ENCODE measurements at regions not wholly inside any gene's neighbourhood (a gene's known extent, or its start where the extent isn't known, plus 50 kb on each side); places are given as distances from the start of the nearest gene placed in this dataset.

DNA sequence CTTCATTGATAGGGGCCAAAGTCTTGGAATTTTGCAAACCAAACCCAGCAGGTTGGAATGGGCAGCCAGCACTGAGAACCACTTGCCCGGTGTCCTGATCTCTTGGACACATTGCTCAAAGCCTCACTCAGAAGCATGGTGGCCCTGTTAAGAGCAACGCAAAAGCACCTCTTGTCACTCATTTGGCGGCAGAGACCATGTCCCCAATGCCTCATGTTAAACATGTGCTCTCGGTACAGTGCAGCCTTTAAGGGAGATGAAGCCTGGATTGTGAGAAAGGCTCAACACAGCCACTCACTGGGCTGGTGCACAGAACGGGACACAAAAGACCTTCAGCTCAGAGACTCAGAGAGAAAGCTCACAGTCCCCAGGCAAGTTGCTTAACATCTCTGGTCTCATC is 298.4 kb upstream of the PRDM1 start:
- no peak for DNase-seq

DNA sequence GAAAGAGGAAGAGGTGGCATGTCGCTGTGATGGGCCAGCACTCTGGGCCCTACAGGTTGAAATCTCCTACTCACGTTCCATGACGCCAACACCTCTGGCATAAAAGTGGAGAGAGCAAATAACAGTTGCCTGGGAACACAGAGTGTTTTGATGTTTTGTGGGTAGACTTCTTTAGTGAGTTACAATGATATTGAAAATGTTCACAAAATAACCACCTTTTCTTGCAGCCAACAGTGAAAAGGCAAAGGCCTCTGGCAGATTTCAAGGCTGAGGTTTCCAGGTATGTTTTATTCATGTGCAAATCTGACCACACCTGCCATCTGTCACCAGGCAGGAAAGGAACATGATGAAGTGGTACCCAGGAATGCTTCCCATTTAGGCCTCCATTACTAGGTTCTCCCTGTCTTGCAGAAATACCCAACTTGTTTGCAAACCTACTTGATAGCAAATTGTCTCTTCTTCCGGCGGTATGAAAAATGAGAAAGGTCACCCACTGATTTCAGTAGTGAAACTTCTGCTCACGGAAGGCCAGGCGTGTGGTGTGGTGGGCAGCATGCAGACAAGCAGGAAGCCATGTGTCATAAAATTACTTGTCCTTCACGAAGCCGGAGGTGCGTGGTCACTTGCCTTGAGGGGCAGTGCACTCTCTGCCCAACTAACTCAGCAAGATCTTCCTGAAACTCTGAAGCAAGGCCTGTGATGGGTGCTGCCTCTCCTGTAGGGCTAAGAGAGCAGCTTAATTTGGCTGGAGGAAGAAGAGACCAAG is 299.1 kb upstream of the PRDM1 start:
- DNase-seq: peak; percentile 36

DNA sequence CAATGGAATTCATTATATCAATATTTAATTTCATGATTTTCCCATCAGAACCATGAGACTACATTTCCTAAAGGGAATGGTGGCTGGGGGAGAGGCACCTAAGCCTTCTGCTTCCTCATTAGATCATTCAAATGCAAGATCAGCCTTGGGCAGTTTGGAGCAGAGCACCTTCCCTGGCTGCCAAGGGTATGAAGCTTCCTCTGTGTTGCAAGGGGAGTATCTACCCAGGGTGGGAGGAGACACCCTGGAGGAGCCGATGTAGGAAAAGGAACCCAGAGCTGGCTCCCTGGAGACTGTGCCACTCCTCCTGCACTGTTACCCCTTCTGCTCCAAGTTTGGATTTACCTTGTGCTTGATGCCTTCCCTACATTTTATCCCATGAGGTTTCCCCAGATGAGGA is 299.7 kb upstream of the PRDM1 start:
- DNase-seq: no peak

DNA sequence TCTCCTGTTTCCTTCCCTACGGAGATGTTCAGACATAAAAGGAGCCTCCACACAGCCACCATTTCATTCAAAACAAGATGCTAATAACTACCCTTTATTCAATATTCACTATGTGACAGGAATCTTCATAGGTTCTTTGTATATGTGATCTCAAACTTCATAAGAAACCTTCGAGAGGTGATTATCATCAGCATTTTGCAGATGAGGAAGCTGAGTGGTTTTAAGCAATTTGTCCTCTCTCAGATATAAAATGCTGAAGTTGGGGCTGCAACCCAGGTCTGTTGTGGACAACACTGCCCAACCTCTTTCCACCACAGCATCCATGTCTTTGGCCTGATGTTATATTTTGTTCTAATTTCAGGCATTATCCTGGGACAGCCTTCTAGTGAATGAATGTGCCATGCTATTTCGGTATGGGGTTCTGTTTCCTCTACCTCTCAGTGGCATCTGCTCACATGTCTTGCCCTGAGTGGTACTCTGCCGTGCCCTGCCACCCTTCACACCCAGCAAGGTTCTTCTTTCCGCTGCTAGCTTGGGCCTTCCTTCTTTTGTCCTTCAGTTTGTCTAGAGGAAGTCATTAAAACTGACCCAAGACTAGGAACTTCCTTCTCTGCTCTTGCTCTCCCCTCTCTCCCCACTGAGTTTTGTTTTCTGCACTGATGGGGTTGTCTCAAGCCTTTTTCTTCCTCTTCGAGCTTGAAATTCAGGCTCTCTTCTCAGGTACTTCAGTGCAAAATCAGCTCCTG is 300.9 kb upstream of the PRDM1 start:
- no peak for DNase-seq

DNA sequence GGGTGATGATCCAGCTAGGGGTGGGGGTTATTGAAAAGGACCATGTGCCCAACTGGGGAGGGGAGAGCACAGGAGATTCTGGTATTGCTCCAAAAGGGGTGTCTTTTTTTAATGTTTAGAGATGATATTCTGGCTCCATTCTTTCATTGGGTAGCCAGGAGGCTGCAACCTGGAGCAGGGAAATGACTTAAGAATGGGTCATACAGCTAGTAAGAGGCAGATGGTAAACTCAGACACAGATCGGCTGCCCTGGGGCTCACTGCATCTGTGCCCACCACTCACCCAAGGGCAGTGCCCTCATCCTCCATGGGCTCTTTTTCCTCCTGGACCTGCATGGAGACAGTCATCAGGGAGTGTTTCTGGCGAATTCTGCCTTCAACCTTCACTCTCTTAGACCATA is 302.0 kb upstream of the PRDM1 start:
- DNase-seq: no peak

DNA sequence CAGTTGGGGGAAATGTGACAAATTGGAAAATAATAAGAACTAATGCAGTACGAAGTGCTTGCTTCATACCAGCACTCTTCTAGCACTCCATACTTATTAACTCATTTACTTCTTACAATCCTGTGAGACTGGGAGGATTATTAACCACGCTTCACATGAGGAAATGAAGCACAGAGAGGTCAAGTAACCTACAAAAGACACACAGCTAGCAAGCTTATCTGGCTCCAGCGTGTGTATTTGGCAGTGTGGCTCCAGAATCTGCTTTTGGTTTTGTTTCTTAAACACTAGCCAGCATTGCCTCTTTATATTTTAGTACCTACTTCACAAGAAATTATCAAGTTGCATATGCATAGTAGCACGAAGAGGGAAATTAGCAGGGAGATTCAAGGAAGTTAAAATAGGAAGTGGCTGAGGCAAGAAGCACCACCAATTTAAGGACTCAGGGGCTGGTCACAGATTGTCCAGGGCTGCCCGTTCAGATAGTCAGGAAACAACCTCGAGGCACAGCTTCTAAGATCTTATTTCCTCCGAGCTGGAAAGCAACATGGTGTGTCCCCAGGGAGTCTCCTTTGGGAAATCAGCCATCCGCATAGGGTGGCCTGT is 302.7 kb upstream of the PRDM1 start:
- DNase-seq: no peak

DNA sequence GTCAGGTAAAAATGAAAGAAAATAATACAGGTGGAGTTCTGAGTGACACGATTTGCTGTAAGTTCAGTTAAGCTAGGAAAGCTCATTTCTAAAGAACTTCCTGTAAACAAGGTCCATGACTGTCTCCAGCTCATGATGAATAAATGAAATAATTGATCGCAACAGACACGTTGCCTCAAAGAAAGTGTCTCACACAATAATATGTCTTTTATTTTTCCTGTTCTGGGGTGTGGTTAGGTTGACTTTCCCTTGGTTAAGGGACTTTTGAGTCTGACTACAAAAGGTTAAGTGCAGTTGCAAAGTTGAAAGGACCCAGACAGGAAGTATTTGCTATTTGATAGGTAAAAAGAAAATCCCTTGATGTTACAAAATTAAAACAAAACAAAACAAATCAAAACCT is 304.2 kb upstream of the PRDM1 start:
- no peak for DNase-seq

DNA sequence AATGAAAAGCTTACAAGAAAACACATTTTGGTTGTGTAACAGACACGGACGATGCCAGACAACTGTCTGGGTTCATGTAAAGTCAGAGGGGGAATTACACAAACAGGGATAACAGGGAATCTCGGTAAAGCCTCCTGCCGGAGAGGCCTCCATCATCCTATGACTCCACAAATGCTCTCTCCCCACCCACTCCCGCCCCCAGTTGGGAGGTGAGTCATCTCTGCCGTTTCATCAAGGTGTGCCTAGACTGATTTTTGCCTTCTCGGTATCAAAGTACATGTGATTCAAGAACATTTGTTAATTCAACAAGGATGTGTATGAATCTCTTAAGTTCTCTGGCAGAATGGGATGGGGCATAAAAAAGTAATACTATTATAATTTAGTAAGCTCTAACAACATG is 304.9 kb upstream of the PRDM1 start:
- peak; percentile 55 for DNase-seq

DNA sequence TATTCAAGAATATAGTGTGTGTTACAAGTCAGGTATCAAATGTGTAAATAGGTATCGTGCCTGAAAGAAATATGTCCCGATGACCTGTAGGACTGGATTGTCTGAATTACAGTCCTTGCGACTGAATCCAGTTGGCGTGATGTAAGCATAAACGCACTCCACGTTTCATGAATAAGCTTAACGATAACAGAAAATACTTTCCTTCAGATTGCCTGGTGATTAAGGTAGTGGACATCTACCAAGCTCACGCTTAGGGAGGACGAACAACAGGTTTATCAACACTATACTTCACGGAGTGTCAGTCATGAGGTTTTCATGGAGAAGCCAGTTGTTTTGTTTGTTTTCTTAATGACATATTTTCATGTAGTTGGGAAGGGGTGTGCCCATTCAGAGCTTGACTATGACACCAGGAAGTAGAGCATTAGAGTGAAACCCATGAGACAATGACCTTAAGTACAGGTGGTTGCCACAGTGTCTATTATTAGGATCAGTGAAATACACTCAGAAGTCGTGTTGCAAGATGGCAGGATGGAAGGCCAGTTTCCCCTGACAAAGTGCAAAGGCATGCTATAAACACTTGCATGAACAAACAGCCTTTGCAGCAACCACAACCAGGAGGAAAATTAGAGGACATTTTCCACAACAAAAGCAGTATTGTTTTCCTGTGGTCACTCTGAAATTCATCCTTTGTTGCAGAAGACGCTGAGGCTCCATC is 305.8 kb upstream of the PRDM1 start:
- no peak for DNase-seq

DNA sequence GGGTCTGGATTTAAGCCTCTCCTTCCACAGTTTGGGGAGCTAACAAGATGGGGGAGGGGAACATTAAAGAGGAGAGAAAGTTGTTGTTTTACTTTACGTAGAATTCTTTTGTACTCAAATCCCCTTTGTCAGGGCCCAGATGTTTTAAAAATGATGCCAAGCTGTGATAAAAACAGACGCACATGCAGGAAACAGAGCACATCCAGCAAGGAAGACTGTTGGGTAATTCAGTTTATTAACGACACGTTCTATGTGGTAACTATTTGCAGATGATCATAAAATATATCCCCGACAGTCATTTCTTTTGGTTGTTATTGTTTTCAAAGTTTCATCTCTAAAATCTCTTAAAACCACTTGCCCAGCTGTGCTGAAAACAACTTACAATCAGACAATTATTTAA is 307.0 kb upstream of the PRDM1 start:
- no peak for DNase-seq

DNA sequence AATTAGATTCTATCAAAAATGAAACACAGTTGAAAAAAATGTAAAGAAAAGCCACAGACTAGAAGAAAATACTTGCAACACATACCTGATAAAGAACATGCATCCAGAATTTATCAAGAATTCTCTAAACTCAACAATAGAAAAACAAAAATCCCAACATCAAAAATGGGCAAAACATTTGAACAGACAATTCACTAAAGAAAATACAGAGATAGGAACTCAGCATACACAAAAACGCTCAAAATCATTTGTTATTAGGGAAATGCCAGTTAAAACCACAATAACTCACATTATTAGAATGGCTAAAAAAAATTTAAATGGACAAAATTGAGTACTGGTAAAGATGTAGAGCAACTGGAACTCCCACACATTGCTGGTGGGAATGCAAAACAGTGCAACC is 311.0 kb upstream of the PRDM1 start:
- DNase-seq: no peak

DNA sequence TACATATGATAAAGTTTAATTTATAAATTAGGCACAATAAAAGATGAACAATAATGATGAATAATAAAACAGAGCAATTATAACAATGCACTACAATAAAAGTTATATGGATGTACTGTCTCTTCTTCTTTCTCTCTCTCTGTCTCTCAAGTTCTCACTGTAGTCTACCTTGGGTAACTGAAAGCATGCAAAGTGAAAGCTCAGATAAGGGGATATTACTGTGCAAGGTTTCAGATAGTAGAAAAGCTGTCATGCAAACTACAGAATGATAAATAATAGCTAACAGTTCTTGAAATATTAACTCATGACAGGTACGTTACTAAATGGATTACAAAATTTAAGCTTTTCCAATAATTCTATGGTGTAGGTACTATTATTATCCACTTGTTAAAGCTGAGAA is 311.9 kb upstream of the PRDM1 start:
- no peak for DNase-seq

DNA sequence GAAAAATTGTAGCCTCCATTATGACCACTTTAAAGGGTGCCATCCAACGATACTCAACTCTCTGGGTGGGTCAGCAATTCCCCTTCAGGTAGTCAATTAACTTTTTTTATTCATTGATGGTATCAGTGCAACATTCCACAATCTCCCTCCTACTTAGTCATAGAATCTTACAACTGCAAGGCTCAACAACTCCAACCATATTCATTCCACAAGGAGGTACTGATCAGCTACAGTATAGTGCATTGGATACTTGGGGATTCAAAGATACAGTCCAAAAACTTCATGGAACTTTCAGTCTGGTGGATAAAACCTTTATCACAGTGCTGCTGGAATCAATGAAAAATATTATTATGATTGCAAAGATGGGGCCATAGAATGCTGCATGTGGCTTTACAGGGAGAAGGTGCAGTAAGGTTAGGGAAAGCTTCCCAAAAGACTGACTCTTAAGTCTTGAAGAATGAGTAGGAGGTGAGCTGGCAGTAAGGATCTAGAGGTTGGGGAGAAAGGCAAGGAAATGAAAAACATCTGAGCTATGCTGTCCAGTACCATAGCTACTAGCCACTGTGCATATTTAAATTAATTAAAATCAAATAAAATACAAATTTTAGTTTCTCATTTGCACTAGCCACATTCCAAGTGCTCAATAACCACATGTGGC is 314.7 kb upstream of the PRDM1 start:
- DNase-seq: no peak

DNA sequence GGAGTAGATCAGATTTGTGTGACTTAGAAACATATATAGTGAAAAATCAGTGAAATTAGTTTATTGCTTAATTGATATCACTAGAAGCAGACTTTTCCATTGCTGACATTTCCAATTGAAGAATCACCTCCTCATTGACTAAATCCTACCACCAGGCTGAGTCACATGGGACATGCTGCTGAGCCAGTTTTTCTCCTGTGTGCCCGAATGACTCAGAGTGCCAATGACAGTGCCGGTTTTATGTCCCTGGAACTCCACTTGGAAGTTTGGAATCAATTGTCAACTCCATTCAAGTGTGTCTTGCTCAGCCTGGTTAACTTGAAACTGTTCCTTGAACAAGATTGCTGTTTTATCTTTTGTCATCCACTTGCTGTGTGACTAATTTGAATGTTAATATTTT is 316.1 kb upstream of the PRDM1 start:
- DNase-seq: no peak

DNA sequence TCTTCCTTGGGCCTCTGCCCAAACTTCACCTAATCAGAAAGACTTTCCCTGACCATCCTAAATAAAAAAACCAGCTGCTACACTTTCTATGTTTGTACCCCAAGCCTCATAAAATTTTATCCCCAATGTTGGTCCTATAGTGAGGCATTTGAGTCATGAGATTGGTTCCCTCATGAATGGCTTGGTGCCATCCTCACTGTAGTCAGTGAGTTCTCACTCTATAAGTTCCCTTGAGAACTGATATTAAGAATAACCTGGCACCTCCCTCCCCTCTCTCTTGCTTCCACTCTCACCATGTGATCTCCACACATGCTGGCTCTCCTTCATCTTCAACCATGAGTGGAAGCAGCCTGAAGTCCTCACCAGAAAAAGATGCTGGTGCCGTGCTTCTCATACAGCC is 316.9 kb upstream of the PRDM1 start:
- no peak for DNase-seq

DNA sequence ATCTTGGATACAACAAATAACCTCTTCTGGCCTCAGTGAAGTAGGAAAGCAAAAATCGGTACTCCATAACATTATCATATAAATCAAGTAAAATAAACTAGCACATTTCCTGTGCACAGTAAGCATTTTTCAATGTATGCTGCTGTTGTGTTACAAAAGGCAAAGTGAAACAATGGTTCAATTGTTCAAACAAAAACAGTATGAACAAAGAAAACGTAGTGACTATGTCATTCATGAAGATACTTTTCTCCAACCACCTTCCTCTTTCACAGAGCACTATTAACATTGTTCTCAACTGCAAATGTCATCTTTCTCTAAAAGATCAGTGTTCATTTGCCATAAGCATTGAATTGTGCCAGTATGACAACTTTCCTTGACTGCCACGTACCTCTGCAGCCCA is 318.6 kb upstream of the PRDM1 start:
- DNase-seq: no peak

DNA sequence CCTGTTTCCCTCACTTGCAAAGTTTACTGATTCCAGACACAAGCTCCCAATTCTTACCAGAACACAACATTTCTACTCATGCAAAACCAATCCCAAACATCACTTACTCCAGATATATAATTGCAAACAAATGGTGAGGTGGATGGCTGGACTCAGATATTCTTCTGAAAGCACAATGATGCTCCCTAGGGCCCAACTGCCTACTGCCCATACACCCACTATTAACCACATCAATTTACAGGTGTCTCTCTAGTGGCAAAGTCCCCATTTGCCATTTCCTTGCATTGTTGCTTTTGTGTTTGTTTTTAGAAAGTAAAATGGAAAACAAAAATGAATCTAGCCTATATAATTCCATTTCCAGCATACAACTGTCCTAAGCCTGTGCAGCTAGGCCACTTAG is 320.9 kb upstream of the PRDM1 start:
- no peak for DNase-seq

DNA sequence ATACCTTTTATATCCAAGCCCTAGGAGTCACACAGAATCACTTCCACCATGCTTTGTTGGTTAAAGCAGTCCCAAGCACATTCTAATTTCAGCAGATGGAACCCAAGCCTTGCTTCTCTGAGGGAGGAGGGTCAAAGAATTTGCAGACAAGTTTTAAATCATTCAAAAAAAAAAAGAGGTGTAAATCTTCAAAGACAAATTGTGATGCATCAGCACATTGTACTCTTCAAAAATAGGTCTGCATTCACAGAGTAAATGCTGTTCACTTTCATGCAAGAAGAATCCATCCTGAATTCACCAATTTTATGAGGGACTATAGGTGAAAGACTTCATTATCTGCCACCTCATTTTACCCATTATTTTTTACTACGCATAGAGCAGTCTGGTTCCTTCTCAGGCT is 321.8 kb upstream of the PRDM1 start:
- DNase-seq: no peak

DNA sequence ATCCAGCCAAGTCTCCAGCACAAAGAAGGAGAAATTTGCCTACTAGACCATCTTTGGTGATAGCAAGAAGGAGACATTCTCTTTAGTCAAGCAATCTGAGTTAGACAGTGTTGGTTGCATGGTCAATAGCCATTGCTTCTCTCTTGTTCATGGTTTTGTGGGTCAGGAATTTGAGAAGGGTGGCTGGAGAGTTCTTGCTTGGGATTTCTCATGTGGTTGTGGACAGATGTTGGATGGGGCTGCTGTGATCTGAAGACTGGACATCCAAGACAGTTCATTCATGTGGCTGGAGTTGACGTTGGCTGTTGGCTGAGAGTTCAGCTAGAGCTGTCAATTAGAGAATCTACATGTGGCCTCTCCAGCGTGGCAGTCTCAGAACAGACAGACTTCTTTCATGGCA is 322.3 kb upstream of the PRDM1 start:
- no peak for DNase-seq

DNA sequence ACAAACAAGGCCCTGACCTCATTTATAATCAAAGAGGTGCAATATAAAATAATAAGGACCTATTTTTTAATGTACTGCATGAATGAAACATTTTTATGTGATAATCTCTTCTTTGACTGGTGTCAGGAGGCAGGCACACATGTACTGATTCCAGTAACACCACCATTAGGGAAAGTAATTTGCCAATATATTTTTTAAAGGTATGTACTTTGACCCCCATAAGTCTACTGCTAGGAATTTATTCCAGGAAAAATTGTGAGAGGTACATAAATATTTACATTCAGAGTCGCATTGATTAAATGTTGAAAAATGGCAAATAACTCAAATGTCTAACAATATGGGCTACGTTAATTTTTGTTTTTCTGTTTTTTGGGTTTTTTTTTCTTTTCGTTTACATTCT is 325.4 kb upstream of the PRDM1 start:
- DNase-seq: no peak

DNA sequence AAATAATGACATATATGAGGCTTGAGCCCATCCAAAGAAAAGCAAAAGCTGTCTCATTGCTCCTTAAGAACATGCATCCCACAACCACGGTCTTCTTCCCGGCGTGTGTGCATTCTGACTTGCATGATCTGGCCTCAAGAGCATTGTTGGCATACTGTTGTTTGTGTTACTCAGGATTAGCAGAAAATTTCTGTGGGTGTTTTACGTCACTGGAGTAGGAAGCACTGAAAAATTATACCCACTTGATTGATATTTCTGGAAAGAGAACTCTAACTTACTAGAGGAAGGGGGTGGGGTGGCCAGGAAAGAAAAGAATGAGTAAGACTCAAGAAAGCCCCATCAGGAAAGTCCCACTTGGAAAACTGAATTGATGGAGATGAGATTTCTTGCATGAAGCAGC is 326.2 kb upstream of the PRDM1 start:
- no peak for DNase-seq

DNA sequence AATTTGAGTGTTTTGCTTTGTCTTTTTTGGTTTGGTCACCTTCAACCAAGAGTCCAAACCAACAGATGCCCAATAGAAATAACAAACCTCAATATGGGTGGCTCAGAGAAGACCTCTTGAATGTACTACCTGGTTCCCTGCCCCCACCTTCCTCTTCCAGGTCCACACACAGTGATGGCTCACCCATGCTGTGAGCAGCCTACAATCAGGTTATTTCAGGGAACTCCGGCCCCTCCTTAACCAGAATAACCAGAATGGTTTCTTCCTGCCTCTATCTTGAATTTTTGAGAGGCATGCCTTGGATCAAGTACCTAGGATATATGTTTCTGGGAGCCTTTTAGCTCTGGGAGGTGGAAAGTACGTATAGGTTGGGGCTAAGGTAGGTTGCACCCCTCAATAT is 327.1 kb upstream of the PRDM1 start:
- DNase-seq: no peak

DNA sequence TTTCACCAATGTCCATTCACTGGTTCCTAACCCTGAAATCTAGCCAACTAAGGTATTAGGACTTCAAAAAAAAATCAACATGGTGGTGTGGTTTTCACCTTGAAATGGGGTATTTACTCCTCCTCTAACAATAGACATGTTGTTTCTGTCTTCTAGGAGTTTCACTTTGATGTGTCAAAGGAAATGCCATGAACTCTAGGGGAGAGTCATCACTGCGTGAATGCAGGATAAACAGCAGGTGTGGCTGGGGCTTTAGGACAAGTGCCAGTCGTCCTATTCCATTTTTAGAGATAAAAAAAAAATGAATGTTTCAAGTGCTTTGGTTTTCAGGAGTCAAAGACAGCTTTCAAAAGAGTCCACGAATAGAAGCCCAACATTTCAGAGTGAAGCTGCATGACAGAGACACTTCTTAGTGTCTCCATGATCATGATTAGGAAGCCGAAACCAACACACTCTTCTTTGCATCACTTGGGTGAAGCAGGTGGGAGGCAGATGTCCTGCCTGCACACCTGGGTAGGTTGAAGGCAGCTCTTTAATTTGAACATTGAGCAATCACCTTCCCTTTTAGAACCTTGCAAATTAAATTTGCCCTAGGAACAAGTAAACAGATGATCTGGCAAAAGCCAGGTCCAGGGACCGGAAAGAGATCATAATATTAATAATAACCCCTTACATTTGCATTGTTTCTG is 328.5 kb upstream of the PRDM1 start:
- DNase-seq: no peak
